Mesenchymal stem cell (in vitro differentiated cells and primary cell): ENCODE measurements at regions not wholly inside any gene's neighbourhood (a gene's known extent, or its start where the extent isn't known, plus 50 kb on each side); places are given as distances from the start of the nearest gene placed in this dataset.

Experiments
- DNase-seq: peaks from one replicate; pipeline ENCODE4 v3.0.0-alpha.2; 2013
- H2AFZ ChIP-seq: one replicate; pipeline ENCODE4 v1.6.1; 2013; ENCODE audit warnings: low read depth, mild to moderate bottlenecking, control low read depth, inconsistent platforms, low read length, moderate library complexity
- H2AK5ac ChIP-seq: 2 replicates; pipeline ENCODE4 v1.6.1; 2013; ENCODE audit warnings: low read length, moderate library complexity, mild to moderate bottlenecking, inconsistent platforms; ENCODE audit not compliant: severe bottlenecking
- H2BK120ac ChIP-seq: one replicate; pipeline ENCODE4 v1.6.1; 2013; ENCODE audit warnings: low read depth, mild to moderate bottlenecking, inconsistent platforms, low read length, moderate library complexity
- H2BK12ac ChIP-seq, 2 experiments: one replicate each; pipeline ENCODE4 v1.6.1; 2013; ENCODE audit warnings: inconsistent platforms in 2 of 2, low read length in 2 of 2, mild to moderate bottlenecking in 2 of 2, moderate library complexity in 2 of 2, control low read depth in 1 of 2
- H2BK15ac ChIP-seq: one replicate; pipeline ENCODE4 v1.6.1; 2013; ENCODE audit warnings: mild to moderate bottlenecking, low read depth, inconsistent platforms; ENCODE audit not compliant: poor library complexity, severe bottlenecking
- H2BK5ac ChIP-seq: 2 replicates; pipeline ENCODE4 v1.6.1; 2013; ENCODE audit warnings: low read depth, mild to moderate bottlenecking, low read length, control low read depth, inconsistent platforms; ENCODE audit not compliant: poor library complexity, severe bottlenecking
- H3K14ac ChIP-seq, 2 experiments: one replicate each; pipeline ENCODE4 v1.6.1; 2013; ENCODE audit warnings: inconsistent platforms in 2 of 2, low read length in 2 of 2, control low read depth in 1 of 2, mild to moderate bottlenecking in 1 of 2, moderate library complexity in 1 of 2
- H3K18ac ChIP-seq, 2 experiments: one replicate each; pipeline ENCODE4 v1.6.1; 2013; ENCODE audit warnings: inconsistent platforms in 2 of 2, low read length in 2 of 2, control low read depth in 1 of 2, low read depth in 1 of 2, mild to moderate bottlenecking in 1 of 2
- H3K23ac ChIP-seq, 2 experiments: one replicate each; pipeline ENCODE4 v1.6.1; 2013; ENCODE audit warnings: inconsistent platforms in 2 of 2, low read length in 2 of 2, mild to moderate bottlenecking in 2 of 2, moderate library complexity in 2 of 2, control low read depth in 1 of 2
- H3K27ac ChIP-seq: 2 replicates; pipeline ENCODE4 v1.5.1; 2013; ENCODE audit warnings: mild to moderate bottlenecking, moderate library complexity, low read length, control low read depth, inconsistent platforms; ENCODE audit not compliant: poor library complexity, severe bottlenecking
- H3K27me3 ChIP-seq, 2 experiments: 2 replicates each; pipeline versions ENCODE4 v1.6.1 to v1.7.0; 2013; ENCODE audit warnings: low read length in 2 of 2, mild to moderate bottlenecking in 2 of 2, moderate library complexity in 2 of 2, control low read depth in 1 of 2, inconsistent platforms in 1 of 2; ENCODE audit not compliant: control insufficient read depth in 1 of 2, insufficient read depth in 1 of 2
- H3K36me3 ChIP-seq, 2 experiments: 2 replicates each; pipeline versions ENCODE4 v1.6.1 to v1.7.0; 2013; ENCODE audit warnings: low read length in 2 of 2, control low read depth in 1 of 2, inconsistent platforms in 1 of 2, low read depth in 1 of 2, mild to moderate bottlenecking in 1 of 2; ENCODE audit not compliant: insufficient read depth in 2 of 2, control insufficient read depth in 1 of 2
- H3K4ac ChIP-seq, 2 experiments: one replicate each; pipeline ENCODE4 v1.6.1; 2013; ENCODE audit warnings: inconsistent platforms in 2 of 2, low read length in 2 of 2, mild to moderate bottlenecking in 2 of 2, moderate library complexity in 2 of 2, control low read depth in 1 of 2, low read depth in 1 of 2
- H3K4me1 ChIP-seq: 2 replicates; pipeline ENCODE4 v1.6.1; 2013; ENCODE audit warnings: low read depth, low read length, control low read depth; ENCODE audit not compliant: control insufficient read depth, insufficient read depth
- H3K4me2 ChIP-seq: 2 replicates; pipeline ENCODE4 v1.6.1; 2013; ENCODE audit warnings: low read length, mild to moderate bottlenecking, inconsistent platforms; ENCODE audit not compliant: poor library complexity, severe bottlenecking
- H3K4me3 ChIP-seq, 2 experiments: 2 replicates each; pipeline versions ENCODE4 v1.5.1 to v1.7.0; 2013; ENCODE audit warnings: low read length in 2 of 2, mild to moderate bottlenecking in 2 of 2, control low read depth in 1 of 2, low read depth in 1 of 2; ENCODE audit not compliant: insufficient read depth in 1 of 2
- H3K79me1 ChIP-seq: replicated peaks from 2 replicates; pipeline ENCODE4 v1.6.1; 2013; ENCODE audit warnings: mild to moderate bottlenecking, control low read depth, low read length, inconsistent platforms; ENCODE audit not compliant: poor library complexity, severe bottlenecking
- H3K9ac ChIP-seq: 2 replicates; pipeline ENCODE4 v1.7.0; 2013; ENCODE audit warnings: mild to moderate bottlenecking, low read length, moderate library complexity
- H3K9me3 ChIP-seq: 2 replicates; pipeline ENCODE4 v1.7.0; 2013; ENCODE audit warnings: mild to moderate bottlenecking, low read length; ENCODE audit not compliant: control insufficient read depth
- H4K8ac ChIP-seq: one replicate; pipeline ENCODE4 v1.6.1; 2013; ENCODE audit warnings: inconsistent platforms, mild to moderate bottlenecking, low read length, moderate library complexity
- H4K91ac ChIP-seq: one replicate; pipeline ENCODE4 v1.6.1; 2013; ENCODE audit warnings: mild to moderate bottlenecking, low read length, inconsistent platforms
- WGBS: methylation state at CpG from one replicate; pipeline ENCODE4 v1.1.7; 2013; ENCODE audit warnings: mixed read lengths; 5-methylcytosine and 5-hydroxymethylcytosine counted together

GRCh38 chr2:128685841-128686496, 367.3 kb upstream of the HS6ST1 start:
- Histone ChIP-seq H3K4me2 (no peak overlapping the region), H3K36me3 (no peaks in the 10 kb centered on the region), H3K27me3 (peaks cover 6 to 9% of the 10 kb centered on the region in 2 experiments), H2BK15ac (no peak overlapping the region), H3K4me1 (no peaks in the 10 kb centered on the region), H3K14ac (no peak overlapping the region), H4K8ac (no peak overlapping the region), H3K9ac (no peak overlapping the region), H3K4ac (no peak overlapping the region), H2BK12ac (no peak overlapping the region), H3K4me3 (no peak overlapping the region), H2BK120ac (no peak overlapping the region), H2AK5ac (no peak overlapping the region), H3K9me3 (no peaks in the 10 kb centered on the region), H2AFZ (no peak overlapping the region), H3K79me1 (no peaks in the 10 kb centered on the region), H3K18ac (no peak overlapping the region), H4K91ac (no peak overlapping the region), H3K23ac (no peak overlapping the region), H3K27ac (no peak overlapping the region), H2BK5ac (no peak overlapping the region)
- no peak for DNase-seq
- 91% methylated on average over 8 of the region's 10 CpGs for WGBS

- Histone ChIP-seq H3K4me2 (no peak overlapping the region), H2AFZ (no peak overlapping the region), H4K8ac (no peak overlapping the region), H3K9me3 (no peaks in the 10 kb centered on the region), H3K36me3 (no peaks in the 10 kb centered on the region), H2AK5ac (no peak overlapping the region), H3K27ac (no peak overlapping the region), H2BK12ac (no peak overlapping the region), H2BK5ac (no peak overlapping the region), H2BK15ac (no peak overlapping the region), H3K4ac (no peak overlapping the region), H3K23ac (no peak overlapping the region), H3K4me3 (no peak overlapping the region), H3K14ac (no peak overlapping the region), H3K4me1 (no peaks in the 10 kb centered on the region), H3K79me1 (no peaks in the 10 kb centered on the region), H3K27me3 (peaks cover 4 to 7% of the 10 kb centered on the region in 2 experiments), H3K18ac (no peak overlapping the region), H3K9ac (no peak overlapping the region), H2BK120ac (no peak overlapping the region), H4K91ac (no peak overlapping the region)
- no peak for DNase-seq
- WGBS, result 80% methylated on average over 1 of the region's 4 CpGs
These were observed 367.8 kb upstream of the HS6ST1 start for GRCh38 chr2:128686497-128686859.

GRCh38 chr2:128686881-128687555, 368.4 kb upstream of the HS6ST1 start:
- Histone ChIP-seq H2BK5ac (no peak overlapping the region), H3K14ac (no peak overlapping the region), H3K4ac (no peak overlapping the region), H2BK12ac (no peak overlapping the region), H3K9me3 (no peaks in the 10 kb centered on the region), H2BK120ac (no peak overlapping the region), H3K18ac (no peak overlapping the region), H3K27me3 (peaks cover 3 to 10% of the 10 kb centered on the region in 2 experiments), H2BK15ac (no peak overlapping the region), H3K9ac (no peak overlapping the region), H2AK5ac (no peak overlapping the region), H3K4me2 (no peak overlapping the region), H2AFZ (no peak overlapping the region), H3K4me1 (no peaks in the 10 kb centered on the region), H3K27ac (no peak overlapping the region), H3K36me3 (no peaks in the 10 kb centered on the region), H4K8ac (no peak overlapping the region), H3K79me1 (no peaks in the 10 kb centered on the region), H4K91ac (no peak overlapping the region), H3K23ac (no peak overlapping the region), H3K4me3 (no peak overlapping the region)
- 93% methylated on average over 5 of the region's 6 CpGs for WGBS
- DNase-seq, result no peak

GRCh38 chr2:128687565-128687964, 368.9 kb upstream of the HS6ST1 start:
- H2BK120ac ChIP-seq, result no peak overlapping the region

More at GRCh38 chr2:128687565-128687964, 368.9 kb upstream of the HS6ST1 start:
- Histone ChIP-seq H2AFZ (no peak overlapping the region), H3K27ac (no peak overlapping the region), H3K27me3 (peaks cover 3 to 10% of the 10 kb centered on the region in 2 experiments), H3K4ac (no peak overlapping the region), H3K4me2 (no peak overlapping the region), H3K18ac (no peak overlapping the region), H3K9ac (no peak overlapping the region), H3K23ac (no peak overlapping the region), H3K79me1 (no peaks in the 10 kb centered on the region), H3K4me1 (no peaks in the 10 kb centered on the region), H4K8ac (no peak overlapping the region), H2BK12ac (no peak overlapping the region), H2AK5ac (no peak overlapping the region), H3K4me3 (no peak overlapping the region), H2BK5ac (no peak overlapping the region), H2BK15ac (no peak overlapping the region), H3K9me3 (no peaks in the 10 kb centered on the region), H3K36me3 (no peaks in the 10 kb centered on the region), H4K91ac (no peak overlapping the region), H3K14ac (no peak overlapping the region)
- WGBS, result 91% methylated on average over 4 of the region's 4 CpGs
- no peak for DNase-seq
